Calu3 (cell line): ENCODE measurements at regions not wholly inside any gene's neighbourhood (a gene's known extent, or its start where the extent isn't known, plus 50 kb on each side); places are given as distances from the start of the nearest gene placed in this dataset.
"Not testable (repeated sequence)": the region's sequence is repeated elsewhere in the genome, so short reads cannot be mapped to it uniquely, and the experiment has no call there.

Experiments used
- BruUV-seq: library from RNA; stranded (reverse); fragments of 400-500 nt; replicated peaks from 2 replicates; lab custom pipeline; 2021; lab: Mats Ljungman, UMichigan
- CTCF ChIA-PET: fragments of 300-600 bp; sonication (Branson Sonifier 250); formaldehyde crosslinking; loops from one replicate; lab custom pipeline; 2022; ENCODE audit warnings: antibody characterized with exemption; lab: Charles Lee
- DNase-seq: peaks from one replicate; pipeline ENCODE4 v3.0.0; 2022
- H3K27ac Mint-ChIP-seq: one replicate; pipeline ENCODE4 v1.8.0; 2022; ENCODE audit warnings: mixed read lengths; ENCODE audit not compliant: unreplicated experiment
- H3K27me3 Mint-ChIP-seq: one replicate; pipeline ENCODE4 v1.8.0; 2022; ENCODE audit warnings: mixed read lengths; ENCODE audit not compliant: unreplicated experiment
- H3K36me3 Mint-ChIP-seq: one replicate; pipeline ENCODE4 v1.8.0; 2022; ENCODE audit warnings: mild to moderate bottlenecking, moderate library complexity, mixed read lengths; ENCODE audit not compliant: insufficient read depth, unreplicated experiment
- H3K4me1 Mint-ChIP-seq: one replicate; pipeline ENCODE4 v1.8.0; 2022; ENCODE audit warnings: mild to moderate bottlenecking, low read depth, mixed read lengths; ENCODE audit not compliant: unreplicated experiment
- H3K4me3 Mint-ChIP-seq: one replicate; pipeline ENCODE4 v1.8.0; 2022; ENCODE audit warnings: mild to moderate bottlenecking, low read depth, moderate library complexity, mixed read lengths; ENCODE audit not compliant: unreplicated experiment
- H3K9me3 Mint-ChIP-seq: one replicate; pipeline ENCODE4 v1.8.0; 2022; ENCODE audit warnings: low read depth, mixed read lengths; ENCODE audit not compliant: unreplicated experiment
- intact Hi-C: fragments of 100-400 bp; cut with micrococcal nuclease; formaldehyde crosslinking; loops from one replicate; pipeline ENCODE4 v1.10.0; 2022; ENCODE audit not compliant: unreplicated experiment
- TF ChIP-seq, protein P1 (sequence below): fragments of 200-600 bp; IDR thresholded peaks from one replicate; pipeline ENCODE4 v1.8.0; 2022; ENCODE audit warnings: antibody characterized with exemption; ENCODE audit not compliant: unreplicated experiment

DNA sequence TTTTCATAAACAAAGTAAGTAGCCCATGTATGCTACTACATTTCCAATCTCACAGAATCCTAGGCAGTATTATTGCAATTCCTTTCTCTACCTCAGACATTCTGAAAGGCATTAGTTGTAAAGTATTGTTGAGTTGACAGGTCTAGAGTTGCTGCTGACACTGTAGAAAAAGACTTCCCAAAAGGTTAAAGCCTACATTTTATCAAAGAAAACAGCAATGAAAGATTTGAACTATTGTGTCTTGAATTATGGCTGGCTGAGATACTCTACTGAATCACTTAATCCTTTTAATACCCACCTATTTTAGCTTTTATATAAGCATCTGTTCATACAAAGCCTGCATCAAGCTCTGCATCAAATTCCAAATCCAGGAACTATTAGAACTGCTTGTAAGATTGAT, 1082.0 kb downstream of the OLFM4 start:
- DNase-seq, result no peak
- intact Hi-C loops, result no loop called here
- no peaks in the 10 kb centered on the region for H3K27me3 Mint-ChIP-seq
- H3K9me3 Mint-ChIP-seq, result peaks cover 13% of the 10 kb centered on the region
- no TSS peak for BruUV-seq
- no peaks in the 10 kb centered on the region for H3K4me1 Mint-ChIP-seq
- H3K4me3 Mint-ChIP-seq, result no peak overlapping the region
- CTCF ChIA-PET, result no interaction called here
- H3K27ac Mint-ChIP-seq, result no peak overlapping the region
- TF ChIP-seq, protein P1, sequence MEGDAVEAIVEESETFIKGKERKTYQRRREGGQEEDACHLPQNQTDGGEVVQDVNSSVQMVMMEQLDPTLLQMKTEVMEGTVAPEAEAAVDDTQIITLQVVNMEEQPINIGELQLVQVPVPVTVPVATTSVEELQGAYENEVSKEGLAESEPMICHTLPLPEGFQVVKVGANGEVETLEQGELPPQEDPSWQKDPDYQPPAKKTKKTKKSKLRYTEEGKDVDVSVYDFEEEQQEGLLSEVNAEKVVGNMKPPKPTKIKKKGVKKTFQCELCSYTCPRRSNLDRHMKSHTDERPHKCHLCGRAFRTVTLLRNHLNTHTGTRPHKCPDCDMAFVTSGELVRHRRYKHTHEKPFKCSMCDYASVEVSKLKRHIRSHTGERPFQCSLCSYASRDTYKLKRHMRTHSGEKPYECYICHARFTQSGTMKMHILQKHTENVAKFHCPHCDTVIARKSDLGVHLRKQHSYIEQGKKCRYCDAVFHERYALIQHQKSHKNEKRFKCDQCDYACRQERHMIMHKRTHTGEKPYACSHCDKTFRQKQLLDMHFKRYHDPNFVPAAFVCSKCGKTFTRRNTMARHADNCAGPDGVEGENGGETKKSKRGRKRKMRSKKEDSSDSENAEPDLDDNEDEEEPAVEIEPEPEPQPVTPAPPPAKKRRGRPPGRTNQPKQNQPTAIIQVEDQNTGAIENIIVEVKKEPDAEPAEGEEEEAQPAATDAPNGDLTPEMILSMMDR, result no peak
- H3K36me3 Mint-ChIP-seq, result no peaks in the 10 kb centered on the region

- CTCF ChIA-PET, result no interaction called here
- H3K27me3 Mint-ChIP-seq, result no peaks in the 10 kb centered on the region
- no peak overlapping the region for H3K4me3 Mint-ChIP-seq
- TF ChIP-seq, protein P1, result no peak
- H3K4me1 Mint-ChIP-seq, result no peaks in the 10 kb centered on the region
- BruUV-seq, result no TSS peak
- peaks cover 25% of the 10 kb centered on the region for H3K9me3 Mint-ChIP-seq
- no peak overlapping the region for H3K27ac Mint-ChIP-seq
- intact Hi-C loops, result no loop called here
- no peak for DNase-seq
- H3K36me3 Mint-ChIP-seq, result no peaks in the 10 kb centered on the region
These were observed 1096.1 kb downstream of the OLFM4 start for GRCh38 chr13:54124700-54125099.

GRCh38 chr13:54130931-54131330, 1102.3 kb downstream of the OLFM4 start:
- H3K4me1 Mint-ChIP-seq, H3K36me3 Mint-ChIP-seq, DNase-seq, H3K27ac Mint-ChIP-seq, intact Hi-C loops, H3K4me3 Mint-ChIP-seq, CTCF ChIA-PET, BruUV-seq, H3K27me3 Mint-ChIP-seq: not testable (repeated sequence)
- H3K9me3 Mint-ChIP-seq, result peaks cover 34% of the 10 kb centered on the region

GRCh38 chr13:54131433-54131832, 1102.8 kb downstream of the OLFM4 start:
- intact Hi-C loops, H3K27me3 Mint-ChIP-seq, H3K4me1 Mint-ChIP-seq, H3K36me3 Mint-ChIP-seq, CTCF ChIA-PET, H3K27ac Mint-ChIP-seq, BruUV-seq, DNase-seq, H3K4me3 Mint-ChIP-seq: not testable (repeated sequence)
- peaks cover 33% of the 10 kb centered on the region for H3K9me3 Mint-ChIP-seq

DNA sequence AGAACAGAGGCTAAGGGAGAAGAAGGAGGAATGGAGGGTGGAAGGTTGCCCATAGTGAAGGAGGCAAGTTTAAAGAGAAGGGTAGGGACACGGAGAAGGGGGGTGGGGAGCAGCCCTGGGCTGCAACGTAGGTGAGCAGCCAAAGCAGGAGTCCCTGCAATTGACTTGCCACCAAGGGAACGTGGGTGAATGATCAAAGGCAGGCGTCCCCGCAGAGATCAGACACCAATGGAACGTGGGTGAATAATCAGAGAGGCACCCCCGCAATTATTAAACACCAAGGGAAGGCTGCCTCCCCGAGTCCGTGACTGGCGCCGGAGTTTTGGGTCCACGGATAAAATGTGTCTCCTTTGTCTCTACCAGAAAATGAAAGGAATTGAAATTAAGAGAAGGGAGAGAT, 1103.5 kb downstream of the OLFM4 start:
- H3K27ac Mint-ChIP-seq, result not testable (repeated sequence)

DNA sequence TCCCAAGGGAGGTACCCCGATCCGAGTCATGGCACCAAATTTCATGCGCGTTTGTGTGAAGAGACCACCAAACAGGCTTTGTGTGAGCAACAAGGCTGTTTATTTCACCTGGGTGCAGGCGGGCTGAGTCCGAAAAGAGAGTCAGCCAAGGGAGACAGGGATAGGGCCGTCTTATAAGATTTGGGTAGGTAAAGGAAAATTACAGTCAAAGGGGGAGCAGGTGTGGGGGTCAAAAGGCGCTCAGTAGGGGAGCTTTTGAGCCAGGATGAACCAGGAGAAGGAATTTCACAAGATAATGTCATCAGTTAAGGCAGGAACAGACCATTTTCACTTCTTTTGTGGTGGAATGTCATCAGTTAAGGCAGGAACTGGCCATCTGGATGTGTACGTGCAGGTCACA, 1104.1 kb downstream of the OLFM4 start:
- BruUV-seq, DNase-seq, H3K4me3 Mint-ChIP-seq, H3K36me3 Mint-ChIP-seq, H3K27ac Mint-ChIP-seq, H3K4me1 Mint-ChIP-seq, intact Hi-C loops, CTCF ChIA-PET, H3K27me3 Mint-ChIP-seq: not testable (repeated sequence)
- H3K9me3 Mint-ChIP-seq, result peaks cover 32% of the 10 kb centered on the region

More for the DNA sequence above, 1103.5 kb downstream of the OLFM4 start:
- H3K36me3 Mint-ChIP-seq, DNase-seq, BruUV-seq, intact Hi-C loops, CTCF ChIA-PET, H3K4me3 Mint-ChIP-seq, H3K4me1 Mint-ChIP-seq, H3K27me3 Mint-ChIP-seq: not testable (repeated sequence)
- H3K9me3 Mint-ChIP-seq, result peaks cover 35% of the 10 kb centered on the region
